GM23248 (cell line): ENCODE measurements at regions not wholly inside any gene's neighbourhood (a gene's known extent, or its start where the extent isn't known, plus 50 kb on each side); places are given as distances from the start of the nearest gene placed in this dataset.

Experiments used
- DNase-seq: peaks from one replicate; pipeline ENCODE4 v3.0.0-alpha.2; 2015
- H2AFZ ChIP-seq: fragments of 200-600 bp; sonication (generic); 2 replicates; pipeline ENCODE4 v1.6.1; 2016; ENCODE audit warnings: antibody characterized with exemption
- H3F3A ChIP-seq: fragments of 200-600 bp; sonication (generic); 2 replicates; pipeline ENCODE4 v1.6.1; 2016; ENCODE audit warnings: mild to moderate bottlenecking, antibody characterized with exemption, mixed run types; ENCODE audit not compliant: insufficient read depth
- H3K27ac ChIP-seq: fragments of 200-600 bp; sonication (generic); 2 replicates; pipeline ENCODE4 v1.5.1; 2016; ENCODE audit warnings: mild to moderate bottlenecking
- H3K27me3 ChIP-seq: fragments of 200-600 bp; sonication (generic); replicated peaks from 2 replicates; pipeline ENCODE4 v1.6.1; 2016; ENCODE audit warnings: mild to moderate bottlenecking; ENCODE audit not compliant: insufficient read depth
- H3K36me3 ChIP-seq: fragments of 200-600 bp; sonication (generic); 2 replicates; pipeline ENCODE4 v1.6.1; 2016; ENCODE audit warnings: low read depth, mild to moderate bottlenecking
- H3K4me1 ChIP-seq: fragments of 200-600 bp; sonication (generic); 2 replicates; pipeline ENCODE4 v1.6.1; 2016; ENCODE audit warnings: mild to moderate bottlenecking; ENCODE audit not compliant: insufficient read depth
- H3K4me2 ChIP-seq: fragments of 200-600 bp; sonication (generic); one replicate; pipeline ENCODE4 v1.6.1; 2016; ENCODE audit warnings: mild to moderate bottlenecking; ENCODE audit not compliant: unreplicated experiment
- H3K4me3 ChIP-seq: fragments of 200-600 bp; sonication (generic); 2 replicates; pipeline ENCODE4 v1.5.1; 2016; ENCODE audit warnings: mild to moderate bottlenecking
- H3K79me2 ChIP-seq: fragments of 200-600 bp; sonication (generic); 2 replicates; pipeline ENCODE4 v1.6.1; 2016; ENCODE audit warnings: mild to moderate bottlenecking; ENCODE audit not compliant: insufficient read depth
- H3K9ac ChIP-seq: fragments of 200-600 bp; sonication (generic); 2 replicates; pipeline ENCODE4 v1.6.1; 2016; ENCODE audit warnings: mild to moderate bottlenecking
- H3K9me2 ChIP-seq: fragments of 200-600 bp; sonication (generic); 2 replicates; pipeline ENCODE4 v1.6.1; 2016; ENCODE audit warnings: mixed run types, mild to moderate bottlenecking, moderate library complexity; ENCODE audit not compliant: insufficient read depth
- H3K9me3 ChIP-seq: fragments of 200-600 bp; sonication (generic); one replicate; pipeline ENCODE4 v1.6.1; 2017; ENCODE audit warnings: low read depth
- H4K20me1 ChIP-seq: fragments of 200-600 bp; sonication (generic); 2 replicates; pipeline ENCODE4 v1.6.0; 2016; ENCODE audit not compliant: insufficient read depth
- EZH2 ChIP-seq: fragments of 200-600 bp; sonication (generic); IDR thresholded peaks from 2 replicates; pipeline ENCODE4 v1.6.1; 2018; ENCODE audit warnings: antibody characterized with exemption, mild to moderate bottlenecking; ENCODE audit not compliant: insufficient read depth, poor library complexity, severe bottlenecking
- EZH2phosphoT487 ChIP-seq: fragments of 200-600 bp; sonication (generic); IDR thresholded peaks from 2 replicates; pipeline ENCODE4 v1.6.1; 2018; ENCODE audit warnings: antibody characterized with exemption, moderate library complexity, mild to moderate bottlenecking, low read depth; ENCODE audit not compliant: insufficient read depth
- WGBS, 2 experiments: methylation state at CpG; one replicate each; pipeline ENCODE4 v1.1.6; 2015 to 2017; ENCODE audit warnings: low lambda C conversion rate in 2 of 2, low coverage in 1 of 2; ENCODE audit errors: missing lambda C conversion rate in 2 of 2; 5-methylcytosine and 5-hydroxymethylcytosine counted together
- in situ Hi-C: fragments of 300-500 bp; cut with MboI; formaldehyde crosslinking; loops from 2 replicates; pipeline ENCODE4 v1.15.0; 2020

DNA sequence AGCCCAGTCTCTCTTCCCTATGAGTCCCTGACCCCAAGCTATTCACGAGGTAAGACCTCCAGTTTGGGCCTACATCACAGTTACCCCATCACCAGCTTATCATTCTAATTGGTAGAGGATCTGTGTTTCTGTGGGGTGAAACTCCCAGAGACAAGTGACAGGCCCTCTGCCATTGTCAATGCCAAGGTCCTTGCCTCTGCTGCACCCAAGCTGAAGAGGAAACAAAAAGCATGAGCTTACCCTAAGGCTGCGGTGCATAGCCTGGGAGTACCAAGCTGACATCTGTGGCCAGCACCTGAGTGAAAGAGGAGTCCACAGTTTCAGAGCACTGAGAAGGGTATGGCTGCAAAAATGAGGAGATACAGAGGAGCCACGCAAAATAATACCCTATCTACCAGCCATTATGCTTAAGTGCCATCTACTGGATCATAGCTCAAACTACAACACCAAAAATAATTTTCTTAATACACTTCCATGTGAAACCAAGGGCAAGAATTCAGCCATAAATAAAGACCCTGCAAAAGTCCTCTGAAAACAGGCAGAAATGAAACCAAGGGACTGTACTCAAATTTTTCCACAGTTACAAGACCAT lies 62.3 kb upstream of the ANO5 start:
- H4K20me1 ChIP-seq: no peaks in the 10 kb centered on the region
- no peaks in the 10 kb centered on the region for H3K9me3 ChIP-seq
- H3K27ac ChIP-seq: no peak overlapping the region
- no peak overlapping the region for H3K4me2 ChIP-seq
- H3K36me3 ChIP-seq: no peaks in the 10 kb centered on the region
- H3K4me3 ChIP-seq: no peak overlapping the region
- H2AFZ ChIP-seq: no peak overlapping the region
- peak; percentile 14 for DNase-seq
- no peak overlapping the region for H3K9ac ChIP-seq
- in situ Hi-C loops: no loop called here
- no peaks in the 10 kb centered on the region for H3F3A ChIP-seq
- H3K9me2 ChIP-seq: no peaks in the 10 kb centered on the region
- H3K79me2 ChIP-seq: no peaks in the 10 kb centered on the region
- WGBS, 2 experiments: 3% methylated on average over 3 of the region's 3 CpGs
- no peaks in the 10 kb centered on the region for H3K27me3 ChIP-seq
- no peak for TF ChIP-seq EZH2phosphoT487
- no peak for TF ChIP-seq EZH2
- no peaks in the 10 kb centered on the region for H3K4me1 ChIP-seq

DNA sequence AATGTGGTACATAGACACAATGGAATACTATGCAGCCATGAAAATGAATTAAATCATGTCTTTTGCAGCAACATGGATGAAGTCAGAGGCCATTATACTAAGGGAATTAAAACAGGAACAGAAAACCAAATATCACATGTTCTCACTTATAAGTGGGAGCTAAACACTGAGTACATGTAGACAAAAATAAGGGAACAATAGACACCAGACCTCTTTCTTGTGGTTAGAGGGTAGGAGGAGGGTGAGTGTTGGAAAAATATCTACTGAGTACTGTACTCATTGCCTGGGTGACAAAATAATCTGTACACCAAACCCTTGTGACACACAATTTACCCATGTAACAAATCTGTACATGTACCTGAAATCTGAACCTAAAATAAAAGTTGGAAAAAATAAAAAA lies 59.1 kb upstream of the ANO5 start:
- Histone ChIP-seq H3K4me2 (no peak overlapping the region), H3K79me2 (no peaks in the 10 kb centered on the region), H3K9ac (no peak overlapping the region), H3K36me3 (no peaks in the 10 kb centered on the region), H3K9me2 (no peaks in the 10 kb centered on the region), H2AFZ (no peak overlapping the region), H4K20me1 (no peaks in the 10 kb centered on the region), H3K9me3 (no peaks in the 10 kb centered on the region), H3K27ac (no peak overlapping the region), H3K4me1 (no peaks in the 10 kb centered on the region), H3K27me3 (no peaks in the 10 kb centered on the region), H3F3A (no peaks in the 10 kb centered on the region), H3K4me3 (no peak overlapping the region)
- in situ Hi-C loops: no loop called here
- DNase-seq: no peak
- TF ChIP-seq EZH2 (no peak), EZH2phosphoT487 (no peak)

DNA sequence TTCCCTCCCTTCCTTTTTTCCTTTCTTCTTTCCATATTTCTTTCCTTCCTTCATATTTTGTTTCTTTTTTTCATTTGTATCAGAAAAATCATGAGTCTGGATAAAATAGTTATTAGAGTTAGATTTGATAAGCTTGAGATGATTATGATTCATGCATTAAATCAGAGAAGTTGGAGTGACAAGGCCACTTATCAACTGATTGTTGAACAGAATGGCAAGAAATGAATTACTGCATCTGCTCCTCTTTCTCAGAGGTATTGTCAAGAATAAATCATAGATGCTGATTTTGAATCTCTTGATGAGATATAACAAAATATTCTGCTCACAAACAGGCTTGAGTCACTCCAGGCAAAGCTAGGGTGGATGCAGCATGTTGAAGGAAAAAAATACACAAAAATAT lies 54.6 kb upstream of the ANO5 start:
- Histone ChIP-seq H3F3A (no peaks in the 10 kb centered on the region), H2AFZ (no peak overlapping the region), H3K4me3 (no peak overlapping the region), H3K9me2 (no peaks in the 10 kb centered on the region), H3K36me3 (no peaks in the 10 kb centered on the region), H3K27ac (no peak overlapping the region), H3K4me2 (no peak overlapping the region), H4K20me1 (no peaks in the 10 kb centered on the region), H3K4me1 (no peaks in the 10 kb centered on the region), H3K9ac (no peak overlapping the region), H3K79me2 (no peaks in the 10 kb centered on the region), H3K27me3 (no peaks in the 10 kb centered on the region), H3K9me3 (no peaks in the 10 kb centered on the region)
- in situ Hi-C loops: no loop called here
- DNase-seq: no peak
- no peak for TF ChIP-seq EZH2
- no peak for TF ChIP-seq EZH2phosphoT487
